ENCODE measurements at regions not wholly inside any gene's neighbourhood (a gene's known extent, or its start where the extent isn't known, plus 50 kb on each side); places are given as distances from the start of the nearest gene placed in this dataset.
A peak's percentile ranks its signal among the peaks of the same experiment; 100 is the strongest.

DNA sequence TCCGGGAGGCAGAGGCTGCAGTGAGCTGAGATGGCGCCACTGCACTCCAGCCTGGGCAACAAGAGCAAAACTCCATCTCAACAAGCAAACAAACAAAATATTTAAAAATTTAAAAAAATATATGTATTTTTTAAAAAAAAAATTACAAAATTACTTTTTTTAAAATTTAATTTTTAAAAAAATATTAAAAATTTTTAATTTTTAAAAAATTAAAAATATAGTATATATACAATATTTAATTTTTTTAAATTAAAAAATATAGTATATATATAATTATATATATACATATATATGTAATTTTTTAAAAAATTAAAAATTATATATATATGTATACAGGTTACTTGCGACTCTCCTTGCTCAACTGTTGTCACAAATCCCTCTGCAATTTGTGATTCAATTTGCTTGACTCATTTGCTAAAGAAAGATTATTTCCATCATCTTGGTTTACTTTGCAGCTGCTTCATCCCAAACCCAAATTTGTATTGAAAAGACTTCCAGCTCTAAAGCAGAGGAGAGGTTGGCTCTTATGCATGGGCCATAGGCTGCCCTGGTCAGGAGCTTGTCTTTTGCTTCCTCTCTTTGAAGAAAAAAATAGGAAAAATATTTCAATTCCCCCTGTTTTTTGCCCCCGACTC, 247.4 kb upstream of the IRX3 start:
- WGBS, 4 donors, result 95 to 97% (median 96%) methylated on average over 4 of the region's 4 CpGs
- ATAC-seq (no peak), DNase-seq (no peak)
- Histone ChIP-seq H3K36me3 (no peaks in the 10 kb centered on the region), H3K4me3 (no peak overlapping the region), H3K27me3 (no peaks in the 10 kb centered on the region), H3K27ac (no peak overlapping the region), H3K4me1 (no peaks in the 10 kb centered on the region), H3K9me3 (peaks cover 0 to 16% (median 5%) of the 10 kb centered on the region in 12 donors)
- TF ChIP-seq, protein P1, sequence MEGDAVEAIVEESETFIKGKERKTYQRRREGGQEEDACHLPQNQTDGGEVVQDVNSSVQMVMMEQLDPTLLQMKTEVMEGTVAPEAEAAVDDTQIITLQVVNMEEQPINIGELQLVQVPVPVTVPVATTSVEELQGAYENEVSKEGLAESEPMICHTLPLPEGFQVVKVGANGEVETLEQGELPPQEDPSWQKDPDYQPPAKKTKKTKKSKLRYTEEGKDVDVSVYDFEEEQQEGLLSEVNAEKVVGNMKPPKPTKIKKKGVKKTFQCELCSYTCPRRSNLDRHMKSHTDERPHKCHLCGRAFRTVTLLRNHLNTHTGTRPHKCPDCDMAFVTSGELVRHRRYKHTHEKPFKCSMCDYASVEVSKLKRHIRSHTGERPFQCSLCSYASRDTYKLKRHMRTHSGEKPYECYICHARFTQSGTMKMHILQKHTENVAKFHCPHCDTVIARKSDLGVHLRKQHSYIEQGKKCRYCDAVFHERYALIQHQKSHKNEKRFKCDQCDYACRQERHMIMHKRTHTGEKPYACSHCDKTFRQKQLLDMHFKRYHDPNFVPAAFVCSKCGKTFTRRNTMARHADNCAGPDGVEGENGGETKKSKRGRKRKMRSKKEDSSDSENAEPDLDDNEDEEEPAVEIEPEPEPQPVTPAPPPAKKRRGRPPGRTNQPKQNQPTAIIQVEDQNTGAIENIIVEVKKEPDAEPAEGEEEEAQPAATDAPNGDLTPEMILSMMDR (IDR thresholded peaks at IDR 0.05), result no peak
- no peak for TF ChIP-seq POLR2A (IDR thresholded peaks at IDR 0.05)
- intact Hi-C loops (cut with DNase I), result no loop called here

DNA sequence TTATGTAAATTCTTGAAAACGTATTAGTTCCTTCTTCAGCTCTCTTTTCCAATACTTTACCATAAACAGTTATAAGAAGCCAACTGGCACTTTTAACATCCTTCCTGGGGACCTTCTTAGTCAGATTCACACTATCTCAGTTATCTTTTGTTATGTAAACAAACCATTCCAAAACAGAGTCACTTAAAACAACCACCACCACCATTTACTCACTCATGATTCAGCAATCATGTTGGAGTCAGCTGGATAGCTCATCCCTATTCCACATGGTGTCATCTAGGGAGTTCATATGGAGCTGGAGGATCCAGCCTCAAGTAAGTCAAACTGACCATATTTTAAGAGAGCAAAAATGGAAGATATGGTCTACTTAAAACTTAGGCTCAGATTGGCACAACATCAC, 240.3 kb upstream of the IRX3 start:
- no peak for ATAC-seq
- intact Hi-C loops (cut with DNase I), result loop anchor here in 1 of 10 donors (10.0 kb wide), 1 partner anchor 398 kb away; no protein-coding TSS in a partner anchor

DNA sequence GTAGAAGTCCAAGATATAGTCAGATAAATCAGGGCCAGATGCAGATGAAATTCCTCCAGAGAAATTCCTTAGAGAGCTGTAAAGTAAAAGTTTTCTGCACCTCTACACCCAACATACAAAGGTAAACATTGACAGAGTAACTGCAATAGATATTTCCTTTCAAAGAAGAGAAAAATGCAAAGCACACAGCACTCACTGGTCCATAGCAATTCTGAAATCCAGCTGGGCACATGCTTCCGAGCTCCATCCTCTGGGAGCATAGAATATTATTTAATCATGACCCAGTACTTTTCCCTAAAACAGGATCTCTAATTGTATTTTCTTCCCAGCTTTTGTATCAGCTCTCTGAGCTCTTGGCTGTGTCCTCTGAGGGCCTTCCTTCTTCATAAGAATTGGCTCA, 239.5 kb upstream of the IRX3 start:
- H3K9me3 ChIP-seq, result peaks cover 0 to 19% (median 10%) of the 10 kb centered on the region in 12 donors
- TF ChIP-seq, protein P1 (IDR thresholded peaks at IDR 0.05), result no peak
- TF ChIP-seq POLR2A (IDR thresholded peaks at IDR 0.05), result no peak
- intact Hi-C loops (cut with DNase I), result loop anchor here in 1 of 10 donors (10.0 kb wide), 1 partner anchor 399 kb away; no protein-coding TSS in a partner anchor
- no peaks in the 10 kb centered on the region for H3K27me3 ChIP-seq
- no peak for ATAC-seq
- no peaks in the 10 kb centered on the region for H3K36me3 ChIP-seq
- peak overlapping the region in 1 of 12 donors; percentile 42 for H3K27ac ChIP-seq
- no peak for DNase-seq
- 83 to 94% (median 90%) methylated on average over 1 of the region's 1 CpG for whole genome bisulfite sequencing, 4 donors
- H3K4me1 ChIP-seq, result peaks cover 0 to 41% (median 7%) of the 10 kb centered on the region in 12 donors
- no peak overlapping the region for H3K4me3 ChIP-seq

More for the DNA sequence above, 240.3 kb upstream of the IRX3 start:
- no peaks in the 10 kb centered on the region for H3K36me3 ChIP-seq
- peaks cover 0 to 36% (median 5%) of the 10 kb centered on the region in 12 donors for H3K4me1 ChIP-seq
- H3K27me3 ChIP-seq, result no peaks in the 10 kb centered on the region
- DNase-seq, result no peak
- H3K4me3 ChIP-seq, result no peak overlapping the region
- TF ChIP-seq POLR2A (IDR thresholded peaks at IDR 0.05), result no peak
- H3K9me3 ChIP-seq, result peaks cover 0 to 19% (median 10%) of the 10 kb centered on the region in 12 donors
- H3K27ac ChIP-seq, result no peak overlapping the region
- 75 to 87% (median 86%) methylated on average over 1 of the region's 1 CpG for WGBS, 4 donors

DNA sequence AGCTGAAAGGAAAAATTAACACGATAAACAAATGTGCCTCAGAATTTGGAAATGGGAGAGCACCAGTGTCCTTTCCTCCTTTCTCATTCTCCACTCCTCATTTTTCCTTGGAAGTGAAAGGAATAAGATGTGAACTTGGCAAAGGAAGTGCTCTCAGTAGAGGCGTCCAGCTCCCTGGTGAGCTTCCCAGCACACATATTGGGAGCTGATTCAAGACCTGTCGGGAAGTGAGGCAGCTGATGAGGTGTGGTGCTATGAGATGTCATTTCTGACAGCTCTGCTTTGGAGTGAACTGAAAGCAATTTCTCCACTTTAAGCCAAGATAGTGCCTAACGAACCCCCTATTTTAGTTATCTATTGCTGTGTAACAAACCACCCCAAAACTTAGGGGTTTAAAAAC, 238.5 kb upstream of the IRX3 start:
- DNase-seq (peak in 1 of 5 donors; percentile 48), ATAC-seq (peak in 3 of 4 donors; percentile 59 to 88 (median 69))
- H3K9me3 ChIP-seq, result peaks cover 0 to 19% (median 10%) of the 10 kb centered on the region in 12 donors
- H3K27me3 ChIP-seq, result no peaks in the 10 kb centered on the region
- intact Hi-C loops (cut with DNase I), result loop anchor here in 1 of 10 donors (10.0 kb wide), 1 partner anchor 400 kb away; no protein-coding TSS in a partner anchor
- H3K27ac ChIP-seq, result peak overlapping the region in 1 of 12 donors; percentile 42
- no peak for TF ChIP-seq POLR2A (IDR thresholded peaks at IDR 0.05)
- TF ChIP-seq, protein P1 (IDR thresholded peaks at IDR 0.05), result no peak
- 49 to 57% (median 50%) methylated on average over 4 of the region's 4 CpGs for WGBS, 4 donors
- H3K36me3 ChIP-seq, result no peaks in the 10 kb centered on the region
- no peak overlapping the region for H3K4me3 ChIP-seq
- peaks cover 0 to 44% (median 7%) of the 10 kb centered on the region in 12 donors for H3K4me1 ChIP-seq
